Femur (tissue), 1 donor: ENCODE measurements at regions not wholly inside any gene's neighbourhood (a gene's known extent, or its start where the extent isn't known, plus 50 kb on each side); places are given as distances from the start of the nearest gene placed in this dataset.

Experiments
- DNase-seq: peaks from one replicate; pipeline ENCODE4 v3.0.0-alpha.2; 2017

- no peak for DNase-seq
These were observed 269.4 kb upstream of the TANK start for GRCh38 chr2:160890667-160891352.

GRCh38 chr2:160891353-160891740, 268.9 kb upstream of the TANK start:
- DNase-seq = no peak

GRCh38 chr2:160892204-160892603, 268.0 kb upstream of the TANK start:
- DNase-seq = no peak

- DNase-seq = no peak
These were observed 266.6 kb upstream of the TANK start for GRCh38 chr2:160893581-160893980.

- DNase-seq = no peak
These were observed 261.5 kb upstream of the TANK start for GRCh38 chr2:160898581-160899307.

- DNase-seq = no peak
These were observed 258.6 kb upstream of the TANK start for GRCh38 chr2:160901613-160902012.

GRCh38 chr2:160905862-160906261, 254.4 kb upstream of the TANK start:
- DNase-seq = no peak

GRCh38 chr2:160906878-160907277, 253.3 kb upstream of the TANK start:
- DNase-seq = no peak

GRCh38 chr2:160907738-160908137, 252.5 kb upstream of the TANK start:
- DNase-seq = no peak

- no peak for DNase-seq
These were observed 252.1 kb upstream of the TANK start for GRCh38 chr2:160908157-160908556.

- no peak for DNase-seq
These were observed 250.4 kb upstream of the TANK start for GRCh38 chr2:160909781-160910242.

GRCh38 chr2:160910681-160911080, 249.5 kb upstream of the TANK start:
- peak; percentile 47 for DNase-seq

- DNase-seq = no peak
These were observed 249.0 kb upstream of the TANK start for GRCh38 chr2:160911258-160911657.

GRCh38 chr2:160912276-160912675, 248.0 kb upstream of the TANK start:
- no peak for DNase-seq

GRCh38 chr2:160913323-160913722, 246.9 kb upstream of the TANK start:
- DNase-seq = no peak

- DNase-seq = no peak
These were observed 246.0 kb upstream of the TANK start for GRCh38 chr2:160914217-160914616.

GRCh38 chr2:160916300-160916699, 243.9 kb upstream of the TANK start:
- no peak for DNase-seq

GRCh38 chr2:160917850-160918249, 242.4 kb upstream of the TANK start:
- DNase-seq = no peak

GRCh38 chr2:160918258-160918657, 242.0 kb upstream of the TANK start:
- DNase-seq = no peak

- peak; percentile 27 for DNase-seq
These were observed 241.2 kb upstream of the TANK start for GRCh38 chr2:160918906-160919503.

- DNase-seq = no peak
These were observed 240.2 kb upstream of the TANK start for GRCh38 chr2:160920061-160920460.

GRCh38 chr2:160920791-160921303, 239.4 kb upstream of the TANK start:
- DNase-seq = peak; percentile 92

GRCh38 chr2:160921386-160921964, 238.8 kb upstream of the TANK start:
- no peak for DNase-seq
